ENCODE measurements at regions not wholly inside any gene's neighbourhood (a gene's known extent, or its start where the extent isn't known, plus 50 kb on each side); places are given as distances from the start of the nearest gene placed in this dataset.

GRCh38 chr17:13362341-13363122, 239.2 kb downstream of the HS3ST3A1 start:
- TF ChIP-seq CTCF (IDR thresholded peaks at IDR 0.05; ENCODE audit: extremely low read depth in 1 of 2, insufficient read depth in 1 of 2, low read depth in 1 of 2, low read length in 2 of 2) = no peak
- TF ChIP-seq EZH2 (IDR thresholded peaks at IDR 0.05; ENCODE audit: borderline replicate concordance, low read depth, low read length, severe bottlenecking) = no peak
- TF ChIP-seq POLR2A (IDR thresholded peaks at IDR 0.05; ENCODE audit: low read depth, low read length) = no peak
- TF ChIP-seq MAX (IDR thresholded peaks at IDR 0.05; ENCODE audit: insufficient read depth, insufficient read length) = no peak
- TF ChIP-seq POLR2AphosphoS5 (IDR thresholded peaks at IDR 0.05; ENCODE audit: insufficient read depth, low read depth, low read length) = no peak

Measured in endothelial cell of umbilical vein (primary cell).